H1 (cell line): ENCODE measurements at regions not wholly inside any gene's neighbourhood (a gene's known extent, or its start where the extent isn't known, plus 50 kb on each side); places are given as distances from the start of the nearest gene placed in this dataset.

Experiments used
- CTCF ChIA-PET: fragments of 300-600 bp; sonication (Branson Sonifier 250); formaldehyde crosslinking; loops from one replicate; lab custom pipeline; 2021; ENCODE audit not compliant: partially characterized antibody; lab: Charles Lee
- POLR2A ChIA-PET: fragments of 300-600 bp; sonication (Branson Sonifier 250); formaldehyde crosslinking; loops from one replicate; lab custom pipeline; 2021; ENCODE audit warnings: inconsistent platforms; ENCODE audit not compliant: partially characterized antibody; lab: Charles Lee
- DNase-seq, 2 experiments: peaks; one replicate each; pipeline versions ENCODE4 v3.0.0 to v3.0.0-alpha.2; 2010 to 2022; ENCODE audit warnings: low spot score in 2 of 2, low read depth in 1 of 2, mixed read lengths in 1 of 2
- FAIRE-seq: peaks from 2 replicates; lab custom pipeline; 2011; peaks lifted over from hg19 to GRCh38; lab: Jason Lieb, UNC
- H2AFZ ChIP-seq: 2 replicates; pipeline ENCODE4 v1.8.1; 2012; ENCODE audit warnings: low read length, inconsistent platforms
- H2AK5ac ChIP-seq: 2 replicates; pipeline ENCODE4 v1.6.1; 2013; ENCODE audit warnings: low read depth, low read length
- H2BK120ac ChIP-seq: replicated peaks from 2 replicates; pipeline ENCODE3; 2013; ENCODE audit warnings: low read depth, low read length, inconsistent platforms
- H2BK12ac ChIP-seq: 2 replicates; pipeline ENCODE4 v1.6.1; 2013; ENCODE audit warnings: low read depth, low read length
- H2BK15ac ChIP-seq: 2 replicates; pipeline ENCODE4 v1.6.1; 2013; ENCODE audit warnings: low read length
- H2BK20ac ChIP-seq: 2 replicates; pipeline ENCODE4 v1.6.1; 2013; ENCODE audit warnings: low read length
- H2BK5ac ChIP-seq: 2 replicates; pipeline ENCODE4 v1.6.1; 2013; ENCODE audit warnings: low read depth, low read length
- H3K14ac ChIP-seq: 2 replicates; pipeline ENCODE4 v1.6.1; 2013; ENCODE audit warnings: inconsistent platforms; ENCODE audit not compliant: insufficient read length
- H3K18ac ChIP-seq: 2 replicates; pipeline ENCODE4 v1.6.1; 2013; ENCODE audit warnings: low read length; ENCODE audit errors: extremely low read depth
- H3K23ac ChIP-seq: 2 replicates; pipeline ENCODE4 v1.6.1; 2013; ENCODE audit warnings: inconsistent platforms; ENCODE audit not compliant: insufficient read length
- H3K23me2 ChIP-seq: 2 replicates; pipeline ENCODE4 v1.6.1; 2013; ENCODE audit warnings: low read depth, low read length
- H3K27ac ChIP-seq: 2 replicates; pipeline ENCODE4 v1.6.1; 2011; ENCODE audit warnings: low read depth, low read length, inconsistent platforms
- H3K27me3 ChIP-seq, 4 experiments: replicated peaks in 1 of 4; 1 replicate in 1 of 4; 2 replicates in 3 of 4; pipeline versions ENCODE4 v1.6.1 to v1.8.1; 2011 to 2013; ENCODE audit warnings: low read length in 3 of 4, mild to moderate bottlenecking in 3 of 4, inconsistent platforms in 2 of 4, mixed read lengths in 2 of 4, moderate library complexity in 1 of 4; ENCODE audit not compliant: control insufficient read depth in 3 of 4, insufficient read depth in 3 of 4; ENCODE audit errors: extremely low read depth in 1 of 4
- H3K36me3 ChIP-seq, 4 experiments: 2 replicates each; pipeline versions ENCODE4 v1.6.1 to v1.8.1; 2011 to 2013; ENCODE audit warnings: mild to moderate bottlenecking in 4 of 4, low read length in 3 of 4, moderate library complexity in 2 of 4, control low read depth in 1 of 4, inconsistent platforms in 1 of 4; ENCODE audit not compliant: insufficient read depth in 4 of 4, control insufficient read depth in 2 of 4
- H3K4ac ChIP-seq: replicated peaks from 2 replicates; pipeline ENCODE3; 2013; ENCODE audit warnings: low read length, low read depth, mixed read lengths, inconsistent platforms; ENCODE audit not compliant: insufficient read length
- H3K4me1 ChIP-seq, 4 experiments: replicated peaks in 1 of 4; 1 replicate in 1 of 4; 2 replicates in 3 of 4; pipeline versions ENCODE4 v1.6.1 to v1.8.1; 2011 to 2013; ENCODE audit warnings: low read length in 3 of 4, inconsistent platforms in 2 of 4, mixed read lengths in 1 of 4; ENCODE audit not compliant: insufficient read depth in 4 of 4, control insufficient read depth in 3 of 4
- H3K4me2 ChIP-seq, 2 experiments: 2 replicates each; pipeline versions ENCODE4 v1.6.1 to v1.8.1; 2011 to 2013; ENCODE audit warnings: low read depth in 2 of 2, low read length in 2 of 2, control low read depth in 1 of 2, inconsistent platforms in 1 of 2, mild to moderate bottlenecking in 1 of 2; ENCODE audit not compliant: insufficient read depth in 1 of 2
- H3K4me3 ChIP-seq, 4 experiments: fragments of 200-600, 300-600 bp in 1 of 4; sonication (generic), shearing (Covaris generic), sonication (Bioruptor Twin) in 1 of 4; 2 replicates each; pipeline versions ENCODE4 v1.5.1 to v1.8.1; 2011 to 2016; ENCODE audit warnings: low read length in 4 of 4, low read depth in 3 of 4, control low read depth in 2 of 4, inconsistent platforms in 2 of 4, mild to moderate bottlenecking in 2 of 4, mixed read lengths in 1 of 4, moderate library complexity in 1 of 4; ENCODE audit not compliant: insufficient read depth in 2 of 4; ENCODE audit errors: extremely low read depth in 1 of 4
- H3K56ac ChIP-seq: replicated peaks from 2 replicates; pipeline ENCODE3; 2013; ENCODE audit warnings: low read depth, mild to moderate bottlenecking, mixed read lengths, low read length, inconsistent platforms; ENCODE audit not compliant: insufficient read length
- H3K79me1 ChIP-seq: 2 replicates; pipeline ENCODE4 v1.6.1; 2013; ENCODE audit warnings: low read depth, low read length, control low read depth
- H3K79me2 ChIP-seq, 2 experiments: 2 replicates each; pipeline versions ENCODE4 v1.6.1 to v1.8.1; 2012 to 2013; ENCODE audit warnings: low read length in 2 of 2, mild to moderate bottlenecking in 2 of 2, inconsistent platforms in 1 of 2; ENCODE audit not compliant: insufficient read depth in 2 of 2, control insufficient read depth in 1 of 2
- H3K9ac ChIP-seq, 4 experiments: replicated peaks in 1 of 4; 1 replicate in 1 of 4; 2 replicates in 3 of 4; pipeline versions ENCODE4 v1.6.1 to v1.8.1; 2011 to 2013; ENCODE audit warnings: low read depth in 3 of 4, low read length in 3 of 4, control low read depth in 2 of 4, mild to moderate bottlenecking in 2 of 4, moderate library complexity in 2 of 4, inconsistent platforms in 1 of 4; ENCODE audit errors: extremely low read depth in 1 of 4
- H3K9me3 ChIP-seq, 2 experiments: 2 replicates each; pipeline versions ENCODE4 v1.6.1 to v1.8.1; 2012 to 2013; ENCODE audit warnings: mild to moderate bottlenecking in 2 of 2, moderate library complexity in 2 of 2, control low read depth in 1 of 2, inconsistent platforms in 1 of 2, low read depth in 1 of 2, low read length in 1 of 2, mixed read lengths in 1 of 2; ENCODE audit not compliant: insufficient read depth in 2 of 2
- H4K20me1 ChIP-seq, 2 experiments: replicated peaks in 1 of 2; 2 replicates each; pipeline versions ENCODE3 to v1.8.1; 2011 to 2013; ENCODE audit warnings: inconsistent platforms in 2 of 2, low read length in 2 of 2, mild to moderate bottlenecking in 1 of 2; ENCODE audit not compliant: insufficient read depth in 2 of 2, control insufficient read depth in 1 of 2
- H4K5ac ChIP-seq: 2 replicates; pipeline ENCODE4 v1.6.1; 2013; ENCODE audit warnings: low read length, low read depth, mixed read lengths, inconsistent platforms; ENCODE audit not compliant: insufficient read length
- H4K8ac ChIP-seq: 2 replicates; pipeline ENCODE4 v1.8.0; 2013; ENCODE audit warnings: mild to moderate bottlenecking, moderate library complexity, low read length, inconsistent platforms; ENCODE audit not compliant: insufficient read depth; ENCODE audit errors: extremely low read depth
- H4K91ac ChIP-seq: replicated peaks from 2 replicates; pipeline ENCODE3; 2013; ENCODE audit warnings: low read length, mixed read lengths, inconsistent platforms; ENCODE audit not compliant: insufficient read length
- RAD21 ChIP-seq, 2 experiments: IDR thresholded peaks in 1 of 2; conservative IDR thresholded peaks in 1 of 2; 2 replicates each; pipeline ENCODE4 v1.6.1; 2011; ENCODE audit warnings: low read depth in 2 of 2, low read length in 2 of 2, improper control_type of control experiment in 1 of 2, inconsistent platforms in 1 of 2, mild to moderate bottlenecking in 1 of 2, moderate library complexity in 1 of 2
- WGBS, 2 experiments: shearing (Covaris generic) in 1 of 2; methylation state at CpG; one replicate each; pipeline versions ENCODE4 v1.1.6 to v1.1.7; 2013 to 2015; ENCODE audit warnings: low lambda C conversion rate in 2 of 2, mixed read lengths in 2 of 2, inconsistent platforms in 1 of 2, low coverage in 1 of 2, missing lambda C conversion rate in 1 of 2; ENCODE audit not compliant: insufficient replicate concordance in 2 of 2, insufficient coverage in 1 of 2, insufficient read length in 1 of 2; ENCODE audit errors: extremely low coverage in 1 of 2, missing lambda C conversion rate in 1 of 2; 5-methylcytosine and 5-hydroxymethylcytosine counted together

GRCh38 chr17:30716461-30717290 lies 107.8 kb downstream of the CRLF3 start:
- H3K4me1 ChIP-seq: peaks cover 0 to 12% (median 7%) of the 10 kb centered on the region in 4 experiments; a peak in 6 of 7 replicates
- H3K9ac ChIP-seq: 0 out of 7 replicates have a peak overlapping the region, but pooled peaks of 1 of the 4 experiments have one; percentile 11
- H4K8ac ChIP-seq: peak overlapping the region; percentile 21; the same call in 1 of the 2 replicates
- H2BK120ac ChIP-seq: no peak overlapping the region
- H3K23me2 ChIP-seq: no peaks in the 10 kb centered on the region
- H3K18ac ChIP-seq: no peak overlapping the region
- DNase-seq: no peak
- 92% methylated on average over 14 of the region's 17 CpGs; no CpG with 5 or more reads in 1 of the 2 experiments for WGBS, 2 experiments
- no peak overlapping the region for H3K14ac ChIP-seq
- H3K56ac ChIP-seq: no peak overlapping the region
- H3K79me2 ChIP-seq: peaks cover 49 to 99% of the 10 kb centered on the region in 2 experiments
- H3K4ac ChIP-seq: no peak overlapping the region
- H4K5ac ChIP-seq: no peak overlapping the region
- no peak overlapping the region for H3K27ac ChIP-seq
- H2BK20ac ChIP-seq: no peak overlapping the region
- H2AFZ ChIP-seq: no peak overlapping the region
- H3K23ac ChIP-seq: no peak overlapping the region
- H2BK5ac ChIP-seq: no peak overlapping the region
- no peak overlapping the region for H4K91ac ChIP-seq
- ChIA-PET CTCF (interaction anchor here (0.6 to 3.5 kb wide), 12 partner anchors 10 to 1216 kb away, joined by 3 to 16 read pairs (median 4); no protein-coding TSS in a partner anchor), POLR2A (interaction anchor here (0.6 to 1.5 kb wide), 4 partner anchors 12 to 42 kb away, joined by 4 to 11 read pairs (median 4); no protein-coding TSS in a partner anchor)
- H2AK5ac ChIP-seq: no peak overlapping the region
- H2BK12ac ChIP-seq: no peak overlapping the region
- H3K79me1 ChIP-seq: peaks cover 20% of the 10 kb centered on the region; the same call in 1 of the 2 replicates
- H4K20me1 ChIP-seq: peaks cover 19 to 23% of the 10 kb centered on the region in 2 experiments
- no peaks in the 10 kb centered on the region for H3K27me3 ChIP-seq
- FAIRE-seq: no peak
- H3K4me3 ChIP-seq: no peak overlapping the region
- H3K36me3 ChIP-seq: 0 out of 8 replicates have a peak, but pooled peaks cover 0 to 6% (median 0%) of the 10 kb centered on the region in 4 experiments
- no peak overlapping the region for H3K4me2 ChIP-seq
- no peak overlapping the region for H2BK15ac ChIP-seq
- H3K9me3 ChIP-seq: no peaks in the 10 kb centered on the region
- peak; percentile 40 to 54 for TF ChIP-seq RAD21 (IDR thresholded peaks at IDR 0.05 in 1 of 2, conservative IDR thresholded peaks at IDR 0.05 in 1 of 2; ENCODE audit: low read depth in 2 of 2, low read length in 2 of 2)
